Vagina (tissue), 2 donors: ENCODE measurements at regions not wholly inside any gene's neighbourhood (a gene's known extent, or its start where the extent isn't known, plus 50 kb on each side); places are given as distances from the start of the nearest gene placed in this dataset.

Source experiments
- POLR2AphosphoS5 ChIP-seq, 2 donors: sonication (generic); formaldehyde crosslinking; IDR thresholded peaks; one replicate each; pipeline ENCODE4 v1.9.0; 2017; ENCODE audit warnings: antibody characterized with exemption in 2 of 2, mild to moderate bottlenecking in 2 of 2, low read depth in 1 of 2; ENCODE audit not compliant: insufficient read depth in 1 of 2
- TF ChIP-seq, protein P1 (sequence below), 3 experiments: fragments of 450-650 bp in 2 of 3; fragments of 200-600 bp in 1 of 3; sonication (generic) in 1 of 3; IDR thresholded peaks; one replicate each; pipeline ENCODE4 v1.5.1; 2017 to 2019; ENCODE audit warnings: antibody characterized with exemption in 3 of 3, mild to moderate bottlenecking in 2 of 3, moderate library complexity in 2 of 3

DNA sequence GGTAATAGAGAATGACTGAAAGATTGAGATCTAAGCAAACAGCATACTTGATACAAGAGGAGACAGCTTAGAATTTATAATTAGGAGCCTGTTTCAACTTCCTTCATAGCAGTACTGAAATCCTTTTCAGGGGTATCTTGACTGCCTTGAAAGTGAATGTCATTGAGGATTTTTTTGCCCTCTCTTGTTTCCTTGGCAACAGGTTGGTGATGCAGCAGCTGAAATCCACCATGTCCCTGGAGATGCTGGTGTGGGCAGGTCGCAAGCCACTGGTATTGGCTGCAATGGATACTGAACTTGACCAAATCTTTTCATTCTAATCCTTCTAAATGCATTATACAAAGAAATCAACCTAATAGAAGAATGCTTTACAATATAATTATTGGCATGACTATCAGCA lies 59.3 kb upstream of the GAP43 start:
- TF ChIP-seq, protein P1, sequence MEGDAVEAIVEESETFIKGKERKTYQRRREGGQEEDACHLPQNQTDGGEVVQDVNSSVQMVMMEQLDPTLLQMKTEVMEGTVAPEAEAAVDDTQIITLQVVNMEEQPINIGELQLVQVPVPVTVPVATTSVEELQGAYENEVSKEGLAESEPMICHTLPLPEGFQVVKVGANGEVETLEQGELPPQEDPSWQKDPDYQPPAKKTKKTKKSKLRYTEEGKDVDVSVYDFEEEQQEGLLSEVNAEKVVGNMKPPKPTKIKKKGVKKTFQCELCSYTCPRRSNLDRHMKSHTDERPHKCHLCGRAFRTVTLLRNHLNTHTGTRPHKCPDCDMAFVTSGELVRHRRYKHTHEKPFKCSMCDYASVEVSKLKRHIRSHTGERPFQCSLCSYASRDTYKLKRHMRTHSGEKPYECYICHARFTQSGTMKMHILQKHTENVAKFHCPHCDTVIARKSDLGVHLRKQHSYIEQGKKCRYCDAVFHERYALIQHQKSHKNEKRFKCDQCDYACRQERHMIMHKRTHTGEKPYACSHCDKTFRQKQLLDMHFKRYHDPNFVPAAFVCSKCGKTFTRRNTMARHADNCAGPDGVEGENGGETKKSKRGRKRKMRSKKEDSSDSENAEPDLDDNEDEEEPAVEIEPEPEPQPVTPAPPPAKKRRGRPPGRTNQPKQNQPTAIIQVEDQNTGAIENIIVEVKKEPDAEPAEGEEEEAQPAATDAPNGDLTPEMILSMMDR (IDR thresholded peaks at IDR 0.05): no peak
- no peak for TF ChIP-seq POLR2AphosphoS5 (IDR thresholded peaks at IDR 0.05; ENCODE audit: insufficient read depth in 1 of 2, low read depth in 1 of 2)
